Retinal pigment epithelial cell (primary cell): ENCODE measurements at regions not wholly inside any gene's neighbourhood (a gene's known extent, or its start where the extent isn't known, plus 50 kb on each side); places are given as distances from the start of the nearest gene placed in this dataset.

Source experiments
- DNase-seq: peaks from one replicate; pipeline ENCODE4 v3.0.0-alpha.2; 2010; ENCODE audit warnings: low read depth
- H3K4me3 ChIP-seq: 2 replicates; pipeline ENCODE4 v1.5.1; 2011; ENCODE audit warnings: mild to moderate bottlenecking, low read length, control low read depth, moderate library complexity
- TF ChIP-seq, protein P1 (sequence below): conservative IDR thresholded peaks from 2 replicates; pipeline ENCODE4 v1.5.1; 2011; ENCODE audit warnings: low read depth, low read length, control low read depth, inconsistent platforms

DNA sequence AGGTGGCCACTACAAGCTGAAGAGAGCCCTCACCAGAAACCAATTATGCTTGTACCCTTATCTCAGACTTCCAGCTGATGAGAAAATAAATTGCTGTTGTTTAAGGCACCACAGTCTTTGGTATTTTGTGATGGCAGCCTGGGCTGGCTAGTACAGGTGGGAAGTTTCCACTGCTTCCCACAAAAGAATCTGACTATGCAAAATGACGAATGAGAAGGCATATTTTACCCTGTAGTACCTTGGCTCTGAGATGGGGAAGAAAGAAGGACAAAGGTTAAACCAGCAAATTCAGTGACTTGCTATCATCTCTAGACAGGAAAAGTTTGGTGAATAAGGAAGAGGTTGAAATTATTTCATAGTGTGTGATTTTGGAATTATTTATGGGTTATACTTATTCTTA lies 112.8 kb upstream of the ELL2 start:
- DNase-seq, result no peak
- TF ChIP-seq, protein P1, sequence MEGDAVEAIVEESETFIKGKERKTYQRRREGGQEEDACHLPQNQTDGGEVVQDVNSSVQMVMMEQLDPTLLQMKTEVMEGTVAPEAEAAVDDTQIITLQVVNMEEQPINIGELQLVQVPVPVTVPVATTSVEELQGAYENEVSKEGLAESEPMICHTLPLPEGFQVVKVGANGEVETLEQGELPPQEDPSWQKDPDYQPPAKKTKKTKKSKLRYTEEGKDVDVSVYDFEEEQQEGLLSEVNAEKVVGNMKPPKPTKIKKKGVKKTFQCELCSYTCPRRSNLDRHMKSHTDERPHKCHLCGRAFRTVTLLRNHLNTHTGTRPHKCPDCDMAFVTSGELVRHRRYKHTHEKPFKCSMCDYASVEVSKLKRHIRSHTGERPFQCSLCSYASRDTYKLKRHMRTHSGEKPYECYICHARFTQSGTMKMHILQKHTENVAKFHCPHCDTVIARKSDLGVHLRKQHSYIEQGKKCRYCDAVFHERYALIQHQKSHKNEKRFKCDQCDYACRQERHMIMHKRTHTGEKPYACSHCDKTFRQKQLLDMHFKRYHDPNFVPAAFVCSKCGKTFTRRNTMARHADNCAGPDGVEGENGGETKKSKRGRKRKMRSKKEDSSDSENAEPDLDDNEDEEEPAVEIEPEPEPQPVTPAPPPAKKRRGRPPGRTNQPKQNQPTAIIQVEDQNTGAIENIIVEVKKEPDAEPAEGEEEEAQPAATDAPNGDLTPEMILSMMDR, result no peak
- H3K4me3 ChIP-seq, result no peak overlapping the region

DNA sequence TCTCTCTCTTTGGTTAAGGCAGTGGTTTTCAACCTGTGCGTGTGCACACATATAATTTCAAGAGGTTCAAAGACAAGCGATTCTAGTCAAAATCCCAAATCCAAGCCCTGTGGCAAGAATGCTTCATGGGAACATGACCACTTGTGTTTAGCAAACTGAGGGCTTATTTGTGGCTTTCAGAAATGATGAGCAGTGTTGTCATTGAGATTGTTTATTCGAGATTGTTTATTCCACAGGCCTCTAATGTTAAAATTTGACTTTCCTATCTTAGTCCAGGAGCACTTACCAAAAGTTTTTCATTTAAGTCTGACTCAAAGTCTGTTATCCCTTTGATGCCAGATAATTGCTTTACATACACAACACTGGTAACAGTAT lies 111.1 kb upstream of the ELL2 start:
- TF ChIP-seq, protein P1, result no peak
- no peak for DNase-seq
- H3K4me3 ChIP-seq, result no peak overlapping the region

DNA sequence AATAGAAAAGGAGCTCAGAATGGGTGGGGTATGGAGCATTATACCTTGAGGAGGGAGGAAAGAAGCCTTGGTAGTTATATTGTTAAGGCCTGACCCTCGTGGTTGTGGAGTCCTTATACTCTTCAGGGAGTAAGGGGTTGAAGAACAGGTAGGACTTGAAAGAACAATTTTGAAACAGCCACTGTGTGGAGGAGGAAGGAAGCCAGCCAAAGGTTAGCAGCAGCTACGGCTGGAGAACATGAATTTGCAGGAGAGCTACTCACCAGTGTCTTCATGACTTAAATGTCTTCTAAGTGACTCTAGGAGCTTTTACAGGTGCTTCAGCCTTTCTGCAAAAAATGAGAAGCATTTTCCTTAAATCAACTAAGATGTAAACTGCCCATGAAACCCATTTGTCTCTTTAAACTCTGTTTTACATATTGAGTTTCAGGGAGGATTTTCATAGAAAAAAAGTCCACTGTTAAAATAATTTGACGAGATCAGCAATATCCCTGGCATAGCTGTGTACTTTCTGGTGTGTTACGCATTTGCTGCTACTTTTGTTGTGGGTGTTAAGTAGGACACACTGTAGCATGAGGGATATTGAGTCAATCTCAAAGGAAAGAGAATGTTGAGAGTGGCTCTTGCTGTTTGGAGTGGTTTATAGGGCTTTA lies 110.6 kb upstream of the ELL2 start:
- TF ChIP-seq, protein P1, result no peak
- no peak overlapping the region for H3K4me3 ChIP-seq
- no peak for DNase-seq

DNA sequence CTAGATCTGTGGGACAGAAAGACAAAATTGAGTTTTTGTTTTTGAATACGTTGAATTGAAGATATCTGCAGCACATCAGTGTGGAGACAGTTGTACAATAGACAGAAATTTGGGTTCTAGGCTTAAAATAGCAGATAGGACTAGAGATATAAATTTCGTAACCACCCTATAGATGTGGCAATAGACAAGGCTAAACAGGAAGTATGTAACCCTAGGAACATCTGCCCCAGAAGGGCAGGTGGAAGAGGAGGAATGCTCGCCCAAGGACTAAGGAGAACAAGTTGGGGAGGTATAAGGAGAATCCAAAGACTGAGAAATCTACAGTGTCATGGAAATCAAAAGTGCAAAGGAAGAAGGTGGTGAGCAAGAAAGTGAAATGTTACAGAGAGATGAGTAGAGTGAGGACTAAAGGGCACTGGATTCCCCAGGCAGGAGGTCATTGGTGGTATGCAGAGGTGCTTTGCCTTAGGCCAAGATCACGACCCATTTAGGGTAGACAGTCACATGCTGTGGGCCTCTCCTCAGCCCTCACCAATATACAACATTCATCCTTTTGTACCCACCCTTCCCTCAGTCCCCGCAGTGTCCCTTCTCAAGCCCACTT lies 109.1 kb upstream of the ELL2 start:
- TF ChIP-seq, protein P1, result no peak
- DNase-seq, result no peak
- H3K4me3 ChIP-seq, result no peak overlapping the region

DNA sequence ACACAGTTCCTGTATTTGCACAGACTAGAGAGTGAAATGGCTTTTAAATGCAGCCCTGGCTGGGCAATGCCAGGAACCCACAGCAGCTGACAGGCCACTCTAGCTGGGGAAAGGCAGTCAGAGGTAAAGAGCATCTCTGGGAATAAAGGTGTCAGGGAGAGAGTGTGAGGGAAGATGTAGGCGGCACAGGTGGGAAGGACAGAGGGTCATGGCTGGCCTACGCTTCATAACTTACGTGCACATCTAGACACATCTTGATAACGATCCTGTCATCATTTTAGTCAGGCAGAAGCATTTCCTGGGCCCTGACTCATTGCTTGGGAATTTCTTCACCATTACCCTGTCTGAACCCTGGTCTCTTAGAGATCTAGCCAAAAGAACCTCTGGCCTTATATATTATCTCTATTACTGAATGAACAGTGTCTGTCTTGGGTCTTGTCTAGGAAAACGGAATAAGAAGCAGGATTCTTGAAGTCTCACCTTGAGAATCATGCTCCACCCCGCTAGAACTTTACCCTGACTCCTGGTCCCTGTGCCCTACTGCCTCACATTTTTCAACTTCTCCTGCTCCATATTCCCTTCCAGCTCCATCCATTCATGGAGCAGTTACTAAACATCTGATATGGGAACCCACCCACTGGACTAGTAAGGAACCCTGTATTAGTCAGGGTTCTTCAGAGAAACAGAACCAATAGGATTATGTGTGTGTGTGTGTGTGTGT lies 106.4 kb upstream of the ELL2 start:
- no peak overlapping the region for H3K4me3 ChIP-seq
- TF ChIP-seq, protein P1, result no peak
- DNase-seq, result no peak

DNA sequence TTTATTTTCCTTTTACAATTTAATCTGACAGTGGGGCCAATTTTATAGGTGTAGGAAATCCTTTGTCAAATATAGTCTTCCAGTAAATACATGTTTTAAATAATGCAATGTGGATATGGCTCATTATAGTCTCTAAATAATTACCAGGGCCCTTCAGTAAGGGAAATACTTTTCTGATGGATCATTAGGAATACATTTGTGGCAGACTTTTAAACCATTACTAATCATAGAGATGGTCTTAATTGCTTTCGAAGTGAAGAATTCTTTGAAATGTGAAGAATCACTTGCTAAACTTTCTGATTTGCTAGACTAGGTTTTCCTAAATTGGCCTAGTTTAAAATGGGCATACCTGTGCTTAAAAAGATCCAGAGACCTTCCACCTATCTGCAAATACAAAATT lies 105.6 kb upstream of the ELL2 start:
- H3K4me3 ChIP-seq, result no peak overlapping the region
- TF ChIP-seq, protein P1, result no peak
- DNase-seq, result no peak

DNA sequence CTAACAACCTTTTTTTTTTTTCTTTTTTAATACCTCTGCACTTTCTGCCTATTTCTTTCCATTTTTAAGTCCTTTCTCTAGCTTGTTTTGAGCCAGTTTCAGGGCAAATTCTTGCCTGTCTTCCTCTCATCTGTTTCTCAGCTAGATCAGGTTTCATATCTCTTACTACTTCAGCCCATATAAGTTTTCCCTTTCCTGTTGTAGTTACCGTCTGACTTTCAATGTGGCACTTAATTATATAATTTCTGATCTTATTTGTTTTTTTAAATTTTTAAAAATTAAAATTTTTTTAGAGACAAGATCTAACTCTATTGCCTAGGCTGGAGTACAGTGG lies 104.7 kb upstream of the ELL2 start:
- DNase-seq, result no peak
- TF ChIP-seq, protein P1, result no peak

More for the DNA sequence above, 104.7 kb upstream of the ELL2 start:
- H3K4me3 ChIP-seq, result no peak overlapping the region
